H9 (cell line): ENCODE measurements at regions not wholly inside any gene's neighbourhood (a gene's known extent, or its start where the extent isn't known, plus 50 kb on each side); places are given as distances from the start of the nearest gene placed in this dataset.

Experiments
- DNase-seq: peaks from one replicate; pipeline ENCODE4 v3.0.0-alpha.2; 2017
- H2AFZ ChIP-seq: one replicate; pipeline ENCODE4 v1.6.1; 2013; ENCODE audit warnings: mild to moderate bottlenecking, low read length, control low read depth, moderate library complexity
- H2AK5ac ChIP-seq: 2 replicates; pipeline ENCODE4 v1.6.1; 2013; ENCODE audit warnings: low read length, control low read depth, mixed read lengths; ENCODE audit not compliant: insufficient read length
- H2BK120ac ChIP-seq: one replicate; pipeline ENCODE4 v1.6.1; 2013; ENCODE audit warnings: low read depth, mild to moderate bottlenecking, low read length, control low read depth, inconsistent platforms; ENCODE audit not compliant: poor library complexity, severe bottlenecking
- H2BK12ac ChIP-seq: 2 replicates; pipeline ENCODE4 v1.6.1; 2013; ENCODE audit warnings: low read length, control low read depth, mixed read lengths, low read depth; ENCODE audit not compliant: insufficient read length
- H2BK15ac ChIP-seq: 2 replicates; pipeline ENCODE4 v1.6.1; 2013; ENCODE audit warnings: low read depth, low read length, control low read depth
- H2BK20ac ChIP-seq: one replicate; pipeline ENCODE4 v1.6.1; 2013; ENCODE audit warnings: low read depth, mild to moderate bottlenecking, low read length, control low read depth, inconsistent platforms; ENCODE audit not compliant: poor library complexity, severe bottlenecking
- H2BK5ac ChIP-seq: 2 replicates; pipeline ENCODE4 v1.6.1; 2013; ENCODE audit warnings: low read length, control low read depth, mixed read lengths; ENCODE audit not compliant: insufficient read length
- H3K14ac ChIP-seq: 2 replicates; pipeline ENCODE4 v1.6.1; 2013; ENCODE audit warnings: low read length, control low read depth; ENCODE audit not compliant: insufficient read depth
- H3K18ac ChIP-seq: 2 replicates; pipeline ENCODE4 v1.6.1; 2013; ENCODE audit warnings: low read depth, mild to moderate bottlenecking, mixed read lengths, low read length, control low read depth; ENCODE audit not compliant: insufficient read length
- H3K23ac ChIP-seq: 2 replicates; pipeline ENCODE4 v1.6.1; 2013; ENCODE audit warnings: low read length, control low read depth, mixed read lengths, low read depth; ENCODE audit not compliant: insufficient read length
- H3K23me2 ChIP-seq: 2 replicates; pipeline ENCODE4 v1.6.1; 2013; ENCODE audit warnings: low read depth, mild to moderate bottlenecking, mixed read lengths, low read length, control low read depth; ENCODE audit not compliant: insufficient read length, poor library complexity, severe bottlenecking
- H3K27ac ChIP-seq: 2 replicates; pipeline ENCODE4 v1.5.1; 2013; ENCODE audit warnings: low read length, control low read depth, mixed read lengths, low read depth; ENCODE audit not compliant: insufficient read length
- H3K27me3 ChIP-seq: 2 replicates; pipeline ENCODE4 v1.6.1; 2013; ENCODE audit warnings: low read length, control low read depth, inconsistent platforms; ENCODE audit not compliant: insufficient read depth
- H3K4ac ChIP-seq: 2 replicates; pipeline ENCODE4 v1.6.1; 2013; ENCODE audit warnings: low read depth, mild to moderate bottlenecking, control low read depth, inconsistent platforms, low read length, moderate library complexity
- H3K4me1 ChIP-seq: 2 replicates; pipeline ENCODE4 v1.6.1; 2013; ENCODE audit warnings: low read length, control low read depth, inconsistent platforms; ENCODE audit not compliant: insufficient read depth
- H3K4me2 ChIP-seq: 2 replicates; pipeline ENCODE4 v1.6.1; 2013; ENCODE audit warnings: low read length, control low read depth, mixed read lengths; ENCODE audit not compliant: insufficient read length, insufficient read depth
- H3K56ac ChIP-seq: 2 replicates; pipeline ENCODE4 v1.6.1; 2013; ENCODE audit warnings: low read depth, mild to moderate bottlenecking, mixed read lengths, low read length, control low read depth; ENCODE audit not compliant: insufficient read length
- H3K79me1 ChIP-seq: 2 replicates; pipeline ENCODE4 v1.6.1; 2013; ENCODE audit warnings: low read depth, mild to moderate bottlenecking, moderate library complexity, low read length, control low read depth, inconsistent platforms; ENCODE audit not compliant: insufficient read depth, poor library complexity, severe bottlenecking
- H3K79me2 ChIP-seq: 2 replicates; pipeline ENCODE4 v1.6.1; 2013; ENCODE audit warnings: low read length, control low read depth, inconsistent platforms; ENCODE audit not compliant: insufficient read depth
- H3K9ac ChIP-seq: 2 replicates; pipeline ENCODE4 v1.6.1; 2013; ENCODE audit warnings: low read length, control low read depth, mixed read lengths; ENCODE audit not compliant: insufficient read length; ENCODE audit errors: extremely low read depth
- H3K9me3 ChIP-seq: one replicate; pipeline ENCODE4 v1.6.1; 2013; ENCODE audit warnings: low read depth, low read length, inconsistent platforms; ENCODE audit not compliant: control insufficient read depth
- H3T11ph ChIP-seq: one replicate; pipeline ENCODE4 v1.6.1; 2013; ENCODE audit warnings: mild to moderate bottlenecking, low read length, control low read depth, inconsistent platforms
- H4K20me1 ChIP-seq: one replicate; pipeline ENCODE4 v1.6.1; 2013; ENCODE audit not compliant: control insufficient read depth, insufficient read length, insufficient read depth
- H4K5ac ChIP-seq: 2 replicates; pipeline ENCODE4 v1.6.1; 2013; ENCODE audit warnings: low read depth, mild to moderate bottlenecking, mixed read lengths, low read length, control low read depth; ENCODE audit not compliant: insufficient read length
- H4K8ac ChIP-seq: replicated peaks from 2 replicates; pipeline ENCODE4 v1.6.1; 2013; ENCODE audit warnings: low read length, control low read depth, mixed read lengths, low read depth; ENCODE audit not compliant: insufficient read length
- H4K91ac ChIP-seq: 2 replicates; pipeline ENCODE4 v1.6.1; 2013; ENCODE audit warnings: low read depth, mild to moderate bottlenecking, moderate library complexity, mixed read lengths, low read length, control low read depth; ENCODE audit not compliant: insufficient read length
- H3K27ac Mint-ChIP-seq, 3 experiments: 2 replicates in 2 of 3; 3 replicates in 1 of 3; pipeline ENCODE4 v1.8.0; 2020 to 2021; ENCODE audit warnings: mixed read lengths in 3 of 3, mild to moderate bottlenecking in 1 of 3, moderate library complexity in 1 of 3
- H3K27me3 Mint-ChIP-seq: 2 replicates; pipeline ENCODE4 v1.8.0; 2021; ENCODE audit warnings: low read depth, mild to moderate bottlenecking, moderate library complexity, mixed read lengths
- H3K36me3 Mint-ChIP-seq, 3 experiments: 2 replicates in 2 of 3; 3 replicates in 1 of 3; pipeline ENCODE4 v1.8.0; 2020 to 2021; ENCODE audit warnings: low read depth in 3 of 3, mixed read lengths in 3 of 3; ENCODE audit not compliant: insufficient read depth in 1 of 3
- H3K4me1 Mint-ChIP-seq, 2 experiments: 2 replicates each; pipeline ENCODE4 v1.8.0; 2020; ENCODE audit warnings: mixed read lengths in 2 of 2
- H3K4me3 Mint-ChIP-seq, 2 experiments: 2 replicates in 1 of 2; 3 replicates in 1 of 2; pipeline ENCODE4 v1.8.0; 2020 to 2021; ENCODE audit warnings: mild to moderate bottlenecking in 2 of 2, mixed read lengths in 2 of 2, moderate library complexity in 1 of 2
- H3K9me3 Mint-ChIP-seq, 2 experiments: 2 replicates in 1 of 2; 3 replicates in 1 of 2; pipeline ENCODE4 v1.8.0; 2020; ENCODE audit warnings: mild to moderate bottlenecking in 2 of 2, mixed read lengths in 2 of 2, moderate library complexity in 1 of 2
- WGBS: extraction: QIAGEN DNeasy Blood & Tissue Kit; methylation state at CpG from one replicate; pipeline ENCODE4 v1.1.7; 2013; ENCODE audit warnings: missing lambda C conversion rate, low lambda C conversion rate, mixed read lengths; ENCODE audit not compliant: insufficient read length; ENCODE audit errors: extremely low coverage; 5-methylcytosine and 5-hydroxymethylcytosine counted together
- TF ChIP-seq, protein P1 (sequence below): fragments of 200-600 bp; sonication (generic); conservative IDR thresholded peaks from 3 replicates; pipeline ENCODE4 v1.8.0; 2021; ENCODE audit warnings: antibody characterized with exemption, mild to moderate bottlenecking

DNA sequence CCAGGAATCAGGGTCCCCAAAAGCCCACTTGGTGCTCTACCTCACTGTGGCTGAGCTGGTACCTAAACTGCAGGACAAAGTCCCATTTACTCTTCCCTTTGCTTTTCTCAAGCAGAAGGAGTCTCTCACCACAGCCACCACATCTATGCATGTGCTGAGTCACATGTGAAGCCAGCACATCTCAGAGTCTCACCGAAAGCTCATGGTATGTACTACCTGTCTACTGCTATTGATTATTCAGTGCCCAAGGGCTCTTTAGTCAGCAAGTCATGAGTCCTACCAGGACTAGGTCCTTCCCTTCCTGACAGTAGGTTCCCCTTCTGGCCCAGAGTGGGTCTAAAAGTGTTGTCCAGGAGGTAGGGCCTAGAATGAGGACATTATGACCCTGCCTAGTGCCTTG is 130.7 kb upstream of the NTRK2 start:
- H2AFZ ChIP-seq = no peak overlapping the region
- DNase-seq = no peak
- H3K27ac ChIP-seq = no peak overlapping the region
- no peaks in the 10 kb centered on the region for H4K20me1 ChIP-seq
- H3K4ac ChIP-seq = no peak overlapping the region
- no peak overlapping the region for H2BK12ac ChIP-seq
- H2BK5ac ChIP-seq = no peak overlapping the region
- H3K27me3 ChIP-seq = no peaks in the 10 kb centered on the region
- H3K79me1 ChIP-seq = no peaks in the 10 kb centered on the region
- no peaks in the 10 kb centered on the region for H3K23me2 ChIP-seq
- H4K91ac ChIP-seq = no peak overlapping the region
- H3K4me2 ChIP-seq = no peak overlapping the region
- no peaks in the 10 kb centered on the region for H3K79me2 ChIP-seq
- H3T11ph ChIP-seq = no peak overlapping the region
- no peak overlapping the region for H2BK20ac ChIP-seq
- H3K56ac ChIP-seq = no peak overlapping the region
- H4K5ac ChIP-seq = no peak overlapping the region
- no peak overlapping the region for H2BK120ac ChIP-seq
- no peak overlapping the region for H3K23ac ChIP-seq
- no peaks in the 10 kb centered on the region; the same call in 1 of the 2 replicates for H3K4me1 ChIP-seq
- peaks cover 28 to 30% of the 10 kb centered on the region in 2 experiments for H3K9me3 Mint-ChIP-seq
- H3K4me3 Mint-ChIP-seq = no peak overlapping the region
- peaks cover 10 to 21% of the 10 kb centered on the region in 2 experiments for H3K4me1 Mint-ChIP-seq
- H2AK5ac ChIP-seq = no peak overlapping the region
- H3K14ac ChIP-seq = no peak overlapping the region
- H2BK15ac ChIP-seq = no peak overlapping the region
- WGBS = no CpG with 5 or more reads among the region's 1 CpG
- H3K18ac ChIP-seq = no peak overlapping the region
- peaks cover 3% of the 10 kb centered on the region; the same call in 1 of the 2 replicates for H3K27me3 Mint-ChIP-seq
- TF ChIP-seq, protein P1, sequence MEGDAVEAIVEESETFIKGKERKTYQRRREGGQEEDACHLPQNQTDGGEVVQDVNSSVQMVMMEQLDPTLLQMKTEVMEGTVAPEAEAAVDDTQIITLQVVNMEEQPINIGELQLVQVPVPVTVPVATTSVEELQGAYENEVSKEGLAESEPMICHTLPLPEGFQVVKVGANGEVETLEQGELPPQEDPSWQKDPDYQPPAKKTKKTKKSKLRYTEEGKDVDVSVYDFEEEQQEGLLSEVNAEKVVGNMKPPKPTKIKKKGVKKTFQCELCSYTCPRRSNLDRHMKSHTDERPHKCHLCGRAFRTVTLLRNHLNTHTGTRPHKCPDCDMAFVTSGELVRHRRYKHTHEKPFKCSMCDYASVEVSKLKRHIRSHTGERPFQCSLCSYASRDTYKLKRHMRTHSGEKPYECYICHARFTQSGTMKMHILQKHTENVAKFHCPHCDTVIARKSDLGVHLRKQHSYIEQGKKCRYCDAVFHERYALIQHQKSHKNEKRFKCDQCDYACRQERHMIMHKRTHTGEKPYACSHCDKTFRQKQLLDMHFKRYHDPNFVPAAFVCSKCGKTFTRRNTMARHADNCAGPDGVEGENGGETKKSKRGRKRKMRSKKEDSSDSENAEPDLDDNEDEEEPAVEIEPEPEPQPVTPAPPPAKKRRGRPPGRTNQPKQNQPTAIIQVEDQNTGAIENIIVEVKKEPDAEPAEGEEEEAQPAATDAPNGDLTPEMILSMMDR = no peak
- H3K27ac Mint-ChIP-seq = no peak overlapping the region
- H4K8ac ChIP-seq = no peak overlapping the region
- H3K9ac ChIP-seq = no peak overlapping the region
- peaks cover 5 to 30% (median 9%) of the 10 kb centered on the region in 3 experiments for H3K36me3 Mint-ChIP-seq
- no peaks in the 10 kb centered on the region for H3K9me3 ChIP-seq
